Astrocyte of the spinal cord (primary cell): ENCODE measurements at regions not wholly inside any gene's neighbourhood (a gene's known extent, or its start where the extent isn't known, plus 50 kb on each side); places are given as distances from the start of the nearest gene placed in this dataset.
A peak's percentile ranks its signal among the peaks of the same experiment; 100 is the strongest.

Experiments
- DNase-seq: peaks from one replicate; pipeline ENCODE4 v3.0.0; 2011; ENCODE audit warnings: low read depth, low spot score
- H3K4me3 ChIP-seq: 2 replicates; pipeline ENCODE4 v1.5.1; 2011; ENCODE audit warnings: low read depth, mild to moderate bottlenecking, low read length, moderate library complexity
- in situ Hi-C: cut with HindIII; loops from 2 replicates; pipeline ENCODE4 v1.10.0; 2017; ENCODE audit warnings: low sequenced_read_pairs
- TF ChIP-seq, protein P1 (sequence below): IDR thresholded peaks from 2 replicates; pipeline ENCODE4 v1.5.1; 2012; ENCODE audit warnings: low read depth, mild to moderate bottlenecking, low read length, inconsistent platforms

DNA sequence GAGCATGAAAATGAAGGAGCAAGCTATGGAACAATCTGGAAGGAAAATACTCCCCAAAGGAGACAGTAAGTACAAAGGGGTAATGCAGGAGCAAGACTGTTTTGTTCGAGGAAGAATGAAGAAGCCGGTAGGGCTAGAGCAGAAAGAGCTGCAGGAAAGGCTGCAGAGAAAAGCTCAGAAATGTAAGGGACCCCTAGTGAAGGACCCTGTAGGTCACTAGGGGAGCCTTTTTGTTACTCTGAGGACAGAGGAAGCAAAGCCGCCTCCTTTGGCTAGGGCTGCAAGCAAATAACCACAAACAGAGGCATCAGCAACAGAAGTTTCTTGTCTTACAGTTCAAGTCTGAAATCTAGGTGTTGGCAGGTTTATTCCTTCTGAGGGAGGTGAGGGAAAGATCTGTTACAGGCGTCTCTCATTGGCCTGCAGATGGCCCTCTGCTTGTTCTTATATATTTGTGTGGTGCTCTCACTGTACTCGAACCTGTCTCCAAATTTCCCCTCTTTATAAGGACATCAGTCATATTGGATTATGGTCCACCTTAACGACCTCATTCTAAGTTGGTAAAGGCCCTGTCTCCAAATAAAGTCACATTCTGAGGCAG lies 362.3 kb downstream of the COG6 start:
- DNase-seq = no peak
- in situ Hi-C loops = no loop called here
- no peak overlapping the region for H3K4me3 ChIP-seq
- TF ChIP-seq, protein P1, sequence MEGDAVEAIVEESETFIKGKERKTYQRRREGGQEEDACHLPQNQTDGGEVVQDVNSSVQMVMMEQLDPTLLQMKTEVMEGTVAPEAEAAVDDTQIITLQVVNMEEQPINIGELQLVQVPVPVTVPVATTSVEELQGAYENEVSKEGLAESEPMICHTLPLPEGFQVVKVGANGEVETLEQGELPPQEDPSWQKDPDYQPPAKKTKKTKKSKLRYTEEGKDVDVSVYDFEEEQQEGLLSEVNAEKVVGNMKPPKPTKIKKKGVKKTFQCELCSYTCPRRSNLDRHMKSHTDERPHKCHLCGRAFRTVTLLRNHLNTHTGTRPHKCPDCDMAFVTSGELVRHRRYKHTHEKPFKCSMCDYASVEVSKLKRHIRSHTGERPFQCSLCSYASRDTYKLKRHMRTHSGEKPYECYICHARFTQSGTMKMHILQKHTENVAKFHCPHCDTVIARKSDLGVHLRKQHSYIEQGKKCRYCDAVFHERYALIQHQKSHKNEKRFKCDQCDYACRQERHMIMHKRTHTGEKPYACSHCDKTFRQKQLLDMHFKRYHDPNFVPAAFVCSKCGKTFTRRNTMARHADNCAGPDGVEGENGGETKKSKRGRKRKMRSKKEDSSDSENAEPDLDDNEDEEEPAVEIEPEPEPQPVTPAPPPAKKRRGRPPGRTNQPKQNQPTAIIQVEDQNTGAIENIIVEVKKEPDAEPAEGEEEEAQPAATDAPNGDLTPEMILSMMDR = no peak

DNA sequence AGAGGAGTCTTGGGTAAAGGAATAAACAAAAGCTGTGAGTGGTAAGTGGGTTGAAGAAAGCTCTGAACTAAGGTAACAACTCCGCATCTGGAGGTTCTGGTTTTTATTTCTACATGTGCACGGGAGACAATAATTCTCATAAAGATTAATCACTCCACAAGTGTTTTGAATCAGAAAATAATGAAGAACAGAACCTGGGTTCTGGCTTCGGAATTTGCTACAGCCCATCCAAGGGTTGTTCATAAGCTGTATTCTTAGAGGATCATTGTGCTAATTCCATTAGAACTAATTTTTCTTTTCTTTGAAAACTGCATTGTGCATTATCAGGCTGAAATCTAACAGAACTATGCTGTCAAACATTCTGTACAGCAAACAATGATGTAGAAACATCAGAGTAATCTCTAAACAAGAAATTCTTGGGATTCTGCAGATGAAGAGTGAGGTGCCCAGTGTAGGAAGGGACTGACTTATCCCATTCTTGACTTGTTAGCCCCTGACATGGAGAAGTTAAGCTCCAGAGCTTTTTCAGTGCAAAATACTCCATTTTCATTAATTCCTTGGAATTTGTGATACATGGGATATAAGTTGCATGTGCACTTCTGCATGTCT lies 368.2 kb downstream of the COG6 start:
- TF ChIP-seq, protein P1 = no peak
- no peak for DNase-seq

DNA sequence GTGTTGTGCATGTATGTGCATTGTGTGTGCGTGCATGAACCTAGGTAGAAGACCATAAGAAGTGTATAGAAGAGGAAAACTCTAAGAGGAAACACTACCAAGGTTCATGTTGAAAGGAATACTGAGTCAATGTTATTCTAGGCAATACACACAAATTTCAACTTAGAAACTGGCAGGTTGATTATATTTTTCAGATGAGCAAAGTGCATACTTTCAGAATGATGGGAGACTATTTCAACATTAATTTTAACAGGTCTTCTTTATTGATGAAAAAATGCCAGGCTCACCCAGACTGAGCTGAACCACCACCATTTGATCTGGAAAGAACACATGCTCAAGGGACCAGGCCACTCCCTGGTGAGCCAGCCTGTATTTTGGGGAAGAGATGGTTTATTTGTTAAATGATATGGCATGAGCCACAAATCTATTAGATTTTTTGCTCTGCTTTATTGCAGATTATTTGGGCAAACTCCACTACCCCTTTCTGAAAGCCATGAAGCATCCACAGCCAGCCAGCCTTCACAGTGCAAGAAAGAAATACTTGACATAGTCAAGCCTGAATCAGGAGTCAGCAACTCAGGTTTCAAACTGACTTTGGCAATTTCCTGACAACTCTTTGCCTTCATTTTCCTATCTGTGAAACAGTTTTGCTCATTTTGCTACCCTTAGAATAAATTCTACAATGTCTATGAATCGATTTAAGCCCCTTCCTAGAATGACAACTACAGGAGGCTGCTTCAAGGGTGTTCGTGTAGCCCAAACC lies 368.9 kb downstream of the COG6 start:
- H3K4me3 ChIP-seq = no peak overlapping the region
- in situ Hi-C loops = no loop called here
- DNase-seq = no peak
- TF ChIP-seq, protein P1 = no peak

More for the DNA sequence above, 368.2 kb downstream of the COG6 start:
- in situ Hi-C loops = no loop called here
- H3K4me3 ChIP-seq = no peak overlapping the region

DNA sequence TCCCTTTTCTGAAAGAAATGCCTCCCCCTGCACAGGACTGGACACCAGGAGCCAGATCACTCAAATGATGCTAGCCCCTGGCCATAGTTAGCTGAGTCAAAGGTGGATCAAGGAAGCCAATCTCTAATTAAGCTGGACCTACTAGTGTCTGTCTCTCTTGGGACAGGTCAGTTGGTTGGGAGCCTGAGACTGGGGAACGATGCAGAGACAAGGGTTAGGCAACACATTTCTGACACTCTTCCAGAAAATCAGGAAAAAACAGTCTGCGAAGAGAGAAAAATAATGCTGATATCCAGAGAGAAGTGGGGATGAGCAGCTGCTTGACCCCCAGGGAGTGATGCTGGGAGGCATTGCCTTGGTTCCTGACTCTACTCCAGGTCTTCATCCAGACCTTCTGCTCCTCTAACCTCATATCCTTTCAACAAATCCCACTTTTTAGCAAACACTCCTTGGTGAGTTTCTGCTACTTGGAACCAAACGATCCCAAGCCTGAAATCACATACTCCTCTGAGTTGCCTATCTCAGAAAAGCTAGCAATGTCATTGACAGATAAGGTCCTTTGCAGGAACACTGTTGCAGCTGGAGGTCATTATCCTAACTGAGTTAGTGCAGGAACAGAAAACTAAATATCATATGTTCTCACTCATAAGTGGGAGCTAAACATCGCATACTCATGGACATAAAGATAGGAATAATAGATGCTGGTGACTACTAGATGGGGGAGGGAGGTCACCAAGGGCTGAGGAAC lies 369.7 kb downstream of the COG6 start:
- DNase-seq = no peak
- TF ChIP-seq, protein P1 = no peak
- H3K4me3 ChIP-seq = no peak overlapping the region
- in situ Hi-C loops = no loop called here

DNA sequence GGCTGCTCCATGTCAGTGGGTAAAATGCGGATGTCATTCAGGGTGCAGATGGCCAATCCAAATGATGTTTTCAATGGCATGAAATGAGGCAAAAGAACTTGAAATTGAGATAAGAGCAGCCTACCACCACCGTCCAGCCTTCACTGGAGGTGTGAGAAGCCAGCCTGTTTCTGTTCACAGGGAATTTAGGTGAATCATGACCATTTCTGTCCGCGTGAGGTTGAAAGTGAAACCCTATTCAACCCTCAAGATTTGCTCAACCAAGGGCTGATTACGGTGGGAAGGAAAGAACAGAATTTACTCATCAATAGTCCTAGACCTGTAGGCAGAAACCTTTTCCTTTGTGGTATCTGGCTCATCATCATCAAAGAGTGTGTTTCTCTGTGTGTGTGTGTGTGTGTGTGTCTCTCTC lies 370.7 kb downstream of the COG6 start:
- peak; percentile 4 for DNase-seq
- no peak overlapping the region for H3K4me3 ChIP-seq
- TF ChIP-seq, protein P1 = no peak
- in situ Hi-C loops = no loop called here

DNA sequence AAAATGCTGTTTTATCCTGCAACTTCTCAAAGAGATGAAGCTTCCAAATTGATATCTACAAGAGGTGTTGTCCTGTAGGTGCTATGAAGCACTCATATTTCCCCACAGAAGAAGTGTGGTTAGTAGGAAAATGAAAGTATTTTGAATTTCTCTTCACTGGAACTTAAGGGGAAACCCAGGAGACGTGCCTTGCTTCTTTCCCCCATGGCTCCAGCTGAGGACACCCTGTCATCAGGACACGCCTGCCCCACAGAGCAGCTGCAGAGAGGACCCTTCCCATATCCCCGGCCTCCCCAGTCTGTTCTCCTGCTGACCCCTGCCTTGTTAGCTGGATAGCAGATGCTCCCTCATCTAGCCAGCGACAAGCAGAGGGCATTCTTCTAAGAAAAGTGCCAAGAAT lies 371.3 kb downstream of the COG6 start:
- DNase-seq = no peak
- in situ Hi-C loops = no loop called here
- TF ChIP-seq, protein P1 = no peak
- no peak overlapping the region for H3K4me3 ChIP-seq
